HG03135 (cell line): ENCODE measurements at regions not wholly inside any gene's neighbourhood (a gene's known extent, or its start where the extent isn't known, plus 50 kb on each side); places are given as distances from the start of the nearest gene placed in this dataset.

Experiments used
- ATAC-seq: cut with Tn5 transposase; IDR thresholded peaks from one replicate; pipeline ENCODE4 v1.9.1; 2021; ENCODE audit warnings: mild to moderate bottlenecking, moderate library complexity; ENCODE audit not compliant: unreplicated experiment

DNA sequence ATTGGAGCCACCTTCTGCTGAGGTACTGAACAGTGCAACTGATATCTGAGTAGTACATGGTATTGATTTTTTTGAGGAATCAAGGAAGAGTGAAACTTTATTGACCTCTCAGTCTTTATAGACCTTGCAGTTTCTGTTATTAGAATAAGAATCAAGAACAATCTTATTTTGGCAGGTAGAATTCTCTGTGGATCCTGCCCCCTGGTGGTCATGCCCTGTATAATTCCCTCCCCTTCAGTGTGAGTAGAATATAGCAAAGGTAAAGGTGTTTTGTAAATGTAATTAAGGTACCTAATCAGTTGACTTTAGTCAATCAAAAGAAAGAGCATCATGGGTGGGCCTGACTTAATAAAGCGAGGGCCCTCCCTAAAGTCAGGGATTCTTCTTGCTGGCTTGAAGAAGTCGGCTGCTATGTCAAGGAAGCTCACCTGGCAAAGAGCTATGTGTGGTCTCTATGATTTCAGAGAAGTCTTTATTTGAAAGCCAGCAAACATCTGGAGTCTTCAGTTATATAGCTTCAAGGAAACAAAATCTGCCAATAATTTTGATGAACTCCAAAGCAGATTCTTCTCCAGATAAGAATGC lies 142.8 kb downstream of the LSM5 start:
- no peak for ATAC-seq

DNA sequence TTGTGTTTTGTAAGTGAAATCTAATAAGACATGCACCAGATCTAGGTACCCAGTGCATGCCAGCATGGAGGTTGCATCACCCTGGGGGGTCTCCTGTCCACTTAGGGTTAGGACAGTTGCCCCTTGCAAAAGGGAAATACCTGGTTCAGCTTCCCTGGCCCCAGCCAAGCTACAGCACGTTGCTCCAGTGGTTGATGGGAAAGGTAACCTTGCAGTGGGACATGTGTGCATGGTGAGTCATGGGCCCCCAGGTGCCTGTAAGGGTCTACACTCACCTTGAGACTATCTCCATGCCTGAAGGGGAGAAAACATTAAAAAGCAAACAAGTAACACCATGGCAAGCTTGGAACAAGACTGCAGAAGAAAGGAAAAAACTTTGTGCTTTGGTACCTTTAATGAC lies 143.9 kb downstream of the LSM5 start:
- no peak for ATAC-seq

DNA sequence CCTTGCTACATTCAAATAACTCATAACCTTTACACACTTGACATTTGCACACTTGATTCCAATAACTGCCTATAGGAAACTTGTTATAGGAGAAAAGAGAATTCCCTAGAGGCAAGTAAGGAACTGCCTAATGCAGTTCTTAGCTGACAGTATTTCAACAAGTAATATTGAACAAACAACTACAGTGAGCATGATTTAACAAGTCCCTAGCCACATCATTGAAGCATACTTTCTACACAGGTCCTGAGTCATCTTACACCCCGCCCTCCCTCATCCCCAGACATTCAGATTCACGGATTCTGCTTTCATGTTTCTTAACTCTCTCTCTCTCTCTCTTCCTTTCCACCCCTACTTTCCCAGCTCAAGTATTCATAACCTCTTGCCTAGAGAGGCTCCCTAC lies 153.5 kb downstream of the LSM5 start:
- ATAC-seq = no peak

DNA sequence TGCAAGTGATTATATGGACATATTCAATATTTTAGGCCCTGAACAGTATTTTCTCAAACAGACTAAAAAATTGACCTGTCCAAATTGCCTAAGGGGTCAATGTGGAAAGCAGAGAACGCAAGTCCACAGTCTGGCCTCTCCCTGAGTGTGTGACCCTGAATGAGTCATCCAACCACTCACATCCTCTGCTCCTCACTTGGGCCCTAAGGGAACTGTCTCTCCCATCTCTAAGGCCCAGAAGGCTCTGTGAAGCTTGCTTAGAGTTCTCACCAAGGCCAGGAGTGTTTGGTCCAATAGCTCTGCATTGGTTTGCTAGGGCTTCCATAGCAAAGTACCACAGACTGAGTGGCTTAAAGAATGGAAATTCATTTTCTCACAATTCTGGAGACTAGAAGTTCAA lies 155.1 kb downstream of the LSM5 start:
- ATAC-seq = no peak

DNA sequence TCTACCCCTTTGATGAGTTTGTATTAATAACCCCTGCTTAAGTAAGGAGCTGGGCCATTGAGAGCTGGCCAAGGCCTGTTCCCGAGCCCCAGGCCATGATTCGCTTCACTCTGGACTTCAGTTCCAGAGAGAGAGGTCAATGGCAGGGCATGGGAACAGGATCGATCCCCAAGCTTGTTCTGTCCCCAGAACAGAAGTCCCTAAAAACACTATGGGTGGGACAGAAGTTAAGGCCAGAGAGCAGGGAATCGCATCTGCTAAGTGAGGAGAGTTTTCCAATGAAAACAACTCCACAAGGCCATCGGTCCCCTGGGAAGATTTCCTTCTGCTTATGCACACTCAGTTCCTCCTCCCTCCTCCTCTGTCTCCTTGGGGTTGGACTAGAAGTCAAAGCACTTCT lies 159.6 kb downstream of the LSM5 start:
- ATAC-seq = no peak

DNA sequence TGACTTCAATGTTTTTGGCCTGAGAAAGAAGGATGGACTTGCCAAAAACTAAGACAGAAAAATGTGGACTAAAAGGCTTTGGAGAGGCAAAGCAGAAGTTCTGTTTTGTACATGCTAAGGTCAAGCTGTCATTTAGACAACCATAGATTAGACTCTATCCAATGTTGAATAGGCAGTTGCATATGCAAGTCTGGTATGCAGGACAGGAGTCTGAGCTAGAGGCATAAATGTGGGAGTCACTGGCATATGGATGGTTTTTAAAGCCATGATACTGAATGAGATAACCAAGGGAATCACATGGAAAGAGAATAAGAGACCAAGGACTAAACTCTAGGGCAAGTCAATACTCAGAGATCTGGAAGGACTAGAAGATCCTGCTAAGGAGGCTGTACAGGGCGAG lies 164.1 kb downstream of the LSM5 start:
- ATAC-seq = no peak

DNA sequence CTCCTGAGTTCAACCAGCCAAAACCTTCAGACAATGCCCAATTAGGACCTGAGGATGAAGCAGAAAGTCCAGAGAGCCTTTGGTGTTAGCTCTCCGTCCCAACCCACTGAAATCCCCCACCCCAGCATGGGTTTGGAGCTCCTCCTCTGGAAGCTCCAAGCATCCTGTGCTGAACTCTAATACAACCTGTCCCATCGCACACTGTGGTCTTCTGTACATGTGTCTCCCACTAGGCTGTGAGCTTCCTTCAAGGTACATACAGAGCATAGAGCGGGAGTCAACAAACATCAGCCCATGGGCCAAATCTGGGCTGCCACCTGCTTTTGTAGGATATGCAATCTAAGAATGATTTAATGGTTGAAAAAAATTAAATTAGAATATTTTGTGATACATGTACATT lies 166.5 kb downstream of the LSM5 start:
- ATAC-seq = no peak

DNA sequence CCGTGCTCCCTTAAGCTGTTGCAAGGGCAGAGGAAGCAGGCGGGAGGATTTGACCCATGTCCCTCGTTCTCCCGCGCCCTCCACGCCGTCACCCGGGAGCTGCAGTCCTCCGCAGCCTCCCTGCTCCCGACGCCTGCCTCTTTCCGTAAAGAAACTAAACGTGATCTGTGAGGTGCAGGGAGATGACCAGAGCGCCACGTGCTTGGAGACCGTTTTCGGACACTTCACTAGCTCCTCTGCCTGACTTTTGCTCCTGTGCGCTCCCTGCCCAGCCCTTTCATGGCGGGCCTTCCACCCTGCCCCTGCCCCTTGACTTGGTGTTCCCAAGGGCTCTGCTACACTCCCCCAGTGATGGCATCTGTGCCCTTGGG lies 171.2 kb downstream of the LSM5 start:
- ATAC-seq = no peak

DNA sequence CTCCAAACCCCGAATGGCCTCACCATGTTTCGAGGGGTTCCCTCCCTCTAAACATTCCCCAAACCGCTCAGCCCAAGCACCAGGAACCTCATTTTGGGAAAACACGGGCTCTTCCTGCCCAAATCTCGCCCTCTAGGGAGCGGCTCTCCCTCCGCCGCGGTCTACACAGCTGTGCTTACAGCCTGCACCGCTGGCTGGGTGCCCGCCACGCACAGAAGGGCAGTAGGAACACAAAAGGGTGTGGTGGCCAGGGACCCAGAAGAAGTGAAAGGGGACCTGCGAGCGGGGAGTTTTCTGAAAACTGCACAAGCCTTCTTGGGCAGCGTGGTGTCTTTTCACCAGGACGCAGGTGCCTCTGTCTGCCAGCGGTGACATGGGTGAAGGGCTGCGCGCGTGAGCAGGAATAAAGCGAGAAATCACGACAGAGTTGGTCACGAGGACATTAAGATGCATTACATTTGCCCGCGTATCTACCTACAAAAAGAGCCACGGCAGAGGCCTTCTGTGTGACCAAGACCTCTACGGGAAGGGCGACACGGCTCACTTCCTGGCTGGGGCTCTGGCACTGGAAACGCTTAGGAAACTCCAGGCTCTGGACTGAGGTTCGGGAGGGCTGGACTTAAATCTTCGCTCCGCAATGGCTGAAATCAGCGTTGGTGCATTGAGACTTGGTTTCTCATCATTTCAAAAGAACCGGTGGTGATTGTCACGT lies 171.7 kb downstream of the LSM5 start:
- ATAC-seq = no peak

DNA sequence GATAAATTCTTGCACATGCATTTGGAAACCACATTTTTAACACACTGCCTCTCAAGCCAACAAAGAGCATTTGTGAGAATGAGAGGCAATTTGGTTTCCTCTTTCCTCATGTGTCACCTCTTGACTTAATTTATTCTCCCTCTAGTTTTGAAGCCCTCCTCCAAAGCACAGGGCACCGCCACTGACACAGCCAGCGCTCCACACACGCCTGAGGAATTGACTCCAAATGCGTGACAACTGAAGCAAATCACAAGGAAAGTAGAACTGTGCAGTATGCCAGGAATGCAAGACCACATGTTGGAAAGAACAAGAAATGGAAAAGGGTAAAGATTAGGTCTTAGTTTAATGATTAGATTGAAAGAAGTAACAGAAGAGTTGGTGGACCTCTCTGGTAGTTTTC lies 173.3 kb downstream of the LSM5 start:
- ATAC-seq = no peak

DNA sequence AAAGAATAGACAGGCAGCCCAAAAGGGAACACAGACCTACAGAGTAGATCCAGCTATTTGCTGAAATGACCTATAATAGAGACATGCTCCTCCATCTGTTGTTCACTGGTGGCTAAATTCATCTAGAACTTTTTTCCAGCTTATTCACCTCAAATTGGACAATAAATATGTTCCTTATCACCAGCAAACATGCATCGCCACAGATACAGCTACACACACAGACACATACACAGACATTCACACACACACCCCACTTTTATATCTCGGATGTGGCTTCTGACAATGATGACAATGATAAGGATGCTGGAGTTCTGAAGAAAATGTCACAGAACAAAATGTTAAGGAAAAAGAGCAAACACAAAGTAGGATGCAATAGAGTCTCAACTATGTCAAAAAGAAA lies 175.4 kb downstream of the LSM5 start:
- ATAC-seq = no peak

DNA sequence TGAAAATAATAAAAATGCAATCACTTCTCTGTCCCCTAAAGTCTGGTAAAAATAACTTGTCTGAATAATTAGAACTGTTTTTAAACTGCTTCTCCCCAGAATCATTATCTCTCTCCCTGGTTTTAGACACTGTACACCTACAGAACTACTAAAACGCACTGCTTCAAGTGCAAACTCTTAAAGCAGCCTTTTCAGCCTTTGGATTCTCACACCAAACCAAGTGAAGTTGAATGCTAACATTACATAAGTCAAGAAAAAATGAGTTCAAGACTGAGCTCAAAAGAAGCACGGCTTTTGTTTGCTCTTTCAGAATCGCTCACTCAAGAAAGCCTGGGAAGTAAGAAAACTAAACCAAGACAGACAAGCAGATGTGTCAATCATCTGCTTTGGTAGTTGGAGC lies 188.8 kb downstream of the LSM5 start:
- ATAC-seq = no peak

DNA sequence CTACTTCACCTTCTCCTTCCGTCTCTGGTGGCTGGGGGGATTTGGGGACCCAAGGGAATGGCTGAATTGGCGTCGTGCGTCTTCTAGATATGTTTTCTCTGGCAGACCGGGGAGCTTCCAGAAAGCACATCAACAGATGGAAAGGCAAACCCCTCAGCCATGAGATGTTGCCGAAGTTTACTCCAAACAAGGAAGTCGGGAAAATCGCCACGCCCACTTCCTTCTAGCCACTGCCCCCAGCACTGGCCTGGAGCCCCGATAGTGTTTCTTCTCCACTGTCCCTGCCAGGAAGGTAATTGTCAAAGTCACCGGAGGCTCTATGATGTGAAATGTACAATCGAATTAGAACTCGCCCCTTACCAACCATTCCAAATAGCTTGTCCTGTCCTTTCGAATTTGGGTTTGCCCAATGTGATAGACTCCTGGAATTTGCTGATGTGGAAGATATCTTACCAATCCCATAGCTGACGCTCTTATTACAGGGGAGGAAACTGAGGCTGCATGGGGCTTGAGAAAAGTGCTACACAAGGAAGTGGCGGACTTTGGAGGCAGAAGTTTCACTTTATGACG lies 191.0 kb downstream of the LSM5 start:
- no peak for ATAC-seq

DNA sequence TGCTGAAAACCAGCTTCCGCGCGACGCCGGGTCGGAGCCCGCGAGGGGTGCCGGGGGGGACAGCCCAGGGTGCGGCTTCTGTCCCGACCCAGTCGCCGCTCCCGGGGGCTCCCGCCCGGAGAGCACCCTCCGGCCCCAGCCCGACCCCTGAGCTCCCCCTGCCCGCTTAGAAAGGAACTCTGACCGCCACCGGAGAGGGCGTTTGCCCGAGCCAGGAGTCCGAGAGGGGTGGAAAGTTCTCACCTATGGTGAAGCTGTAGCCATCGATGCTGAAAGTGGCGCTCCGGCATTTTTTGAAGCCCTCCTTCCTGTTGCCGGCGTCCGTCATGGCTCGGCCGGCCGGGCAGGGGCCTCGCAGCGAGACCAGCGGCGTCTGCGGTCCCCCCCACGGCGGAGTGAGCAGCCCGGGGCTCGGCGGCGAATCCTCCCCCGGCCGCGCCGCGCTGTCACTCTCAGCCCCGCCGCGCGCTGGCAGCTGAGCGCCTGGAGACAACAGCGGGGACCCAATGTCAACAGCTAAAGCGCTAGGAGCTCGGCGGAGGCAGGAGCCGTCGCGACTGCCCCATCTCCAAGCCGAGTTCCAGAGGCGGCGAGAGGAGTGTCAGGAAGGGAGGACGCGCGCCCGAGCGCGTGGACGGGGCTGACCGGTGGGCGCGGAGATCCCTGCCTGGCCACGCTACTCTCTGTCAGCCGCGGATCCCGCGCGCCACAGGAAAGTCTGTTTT lies 191.6 kb downstream of the LSM5 start:
- ATAC-seq = no peak

DNA sequence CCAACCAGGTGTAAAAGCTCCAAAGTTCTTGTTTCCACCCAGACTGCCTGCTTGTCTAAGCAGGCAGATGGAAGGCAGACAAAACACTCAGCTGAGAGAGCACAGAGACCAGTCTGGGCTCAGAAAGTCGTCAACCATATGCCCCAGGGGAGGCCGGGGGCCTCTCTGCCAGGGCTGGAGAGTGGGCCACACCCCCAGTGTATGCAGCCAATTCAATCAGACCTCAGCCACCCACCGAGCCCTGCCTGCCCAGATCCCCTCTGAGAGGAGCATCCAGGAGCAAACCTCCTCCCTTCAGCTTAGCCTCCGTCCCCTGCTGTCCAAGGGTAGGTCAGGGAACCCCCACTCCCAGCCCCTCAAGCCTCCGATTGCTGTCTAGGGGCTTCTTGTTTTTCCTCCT lies 196.3 kb downstream of the LSM5 start:
- no peak for ATAC-seq

DNA sequence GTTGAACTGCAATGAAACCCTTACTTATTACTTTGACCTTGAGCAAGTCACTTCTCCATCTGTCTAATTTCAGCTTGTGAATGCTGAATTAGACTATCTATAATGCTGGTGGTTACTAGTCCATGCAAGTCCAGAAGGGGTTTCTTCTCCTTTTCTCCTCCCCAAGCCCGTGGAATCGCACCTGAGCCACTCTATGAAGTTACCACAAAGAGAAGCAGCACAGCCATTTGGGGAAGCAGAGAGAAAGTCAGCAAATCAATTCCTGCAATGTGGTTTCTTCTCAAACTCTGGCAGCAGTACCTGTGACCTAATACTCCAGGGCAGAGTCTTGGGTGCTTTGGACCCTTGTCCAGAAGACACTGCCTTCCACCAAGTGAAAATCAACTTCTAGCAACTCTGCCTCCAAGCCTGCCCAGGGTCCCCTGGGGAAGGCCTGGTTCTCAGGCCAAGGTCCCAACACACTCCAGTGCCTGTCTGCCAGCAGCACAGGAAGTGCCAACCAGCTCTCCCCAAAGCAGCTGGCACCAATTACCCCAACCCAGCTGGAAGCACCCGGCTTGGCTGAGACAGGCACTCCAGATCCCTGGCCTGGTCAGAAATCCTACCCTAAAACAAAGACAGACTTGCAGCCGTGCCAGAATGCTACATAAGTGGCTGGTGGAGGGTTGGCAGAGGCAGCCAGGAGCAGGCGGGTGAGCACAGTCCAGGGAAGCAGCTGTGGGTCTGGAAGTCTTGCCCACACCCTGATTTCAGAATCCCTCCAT lies 200.3 kb downstream of the LSM5 start:
- ATAC-seq = no peak

DNA sequence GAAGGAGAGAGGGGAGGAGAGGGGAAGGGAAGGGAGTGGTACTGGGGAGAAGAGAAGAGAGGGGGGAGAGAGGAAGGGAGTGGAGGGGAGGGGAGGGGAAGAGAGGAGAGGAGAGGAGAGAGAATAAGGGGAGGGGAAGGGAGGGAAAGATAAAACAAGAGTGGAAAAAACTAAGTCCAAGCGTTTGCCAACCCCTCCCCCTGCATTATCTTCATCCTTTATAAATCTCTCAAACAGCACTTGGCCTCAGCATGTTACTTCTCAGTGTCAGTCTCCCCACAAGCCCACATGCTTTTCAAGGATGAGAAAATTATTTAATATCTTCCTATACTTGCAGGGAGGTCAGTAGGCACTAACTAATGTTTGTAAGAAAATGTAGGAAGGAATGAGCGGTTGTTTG lies 204.5 kb downstream of the LSM5 start:
- ATAC-seq = no peak

DNA sequence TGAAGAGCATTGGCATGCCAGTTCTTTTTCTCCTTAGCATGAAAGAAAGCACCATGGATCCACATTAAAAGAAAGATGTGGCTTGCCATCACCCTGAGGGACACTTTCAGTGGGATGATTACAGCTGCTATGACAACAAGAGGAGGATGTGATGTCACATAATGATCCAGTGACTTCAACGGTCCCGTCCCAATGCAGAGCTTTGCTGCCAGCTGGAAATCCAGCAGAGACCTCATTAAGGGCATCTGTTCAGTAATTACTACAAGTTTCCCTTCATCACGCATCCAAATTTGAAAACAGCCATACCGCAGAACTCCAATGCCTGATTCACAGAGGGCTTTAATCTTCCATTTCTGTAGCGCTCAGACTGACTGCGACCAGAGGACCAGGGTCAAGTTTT lies 206.6 kb downstream of the LSM5 start:
- no peak for ATAC-seq

DNA sequence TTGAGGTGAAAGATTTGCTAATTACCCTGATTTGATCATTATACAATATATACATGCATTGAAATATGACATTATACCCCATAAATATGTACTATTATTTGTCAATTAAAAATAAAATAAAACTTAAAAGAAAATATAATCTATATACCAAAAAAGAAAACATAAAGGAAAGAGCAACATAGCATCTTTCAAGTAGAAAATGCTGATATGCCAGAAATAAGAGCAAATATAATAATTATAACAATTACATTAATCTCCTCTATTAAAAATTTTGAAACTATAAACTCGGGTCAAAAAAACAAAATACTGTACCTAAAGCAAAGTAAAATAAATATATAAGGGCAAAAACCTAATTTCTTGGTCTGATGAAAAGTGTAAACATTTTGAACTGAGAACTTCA lies 209.3 kb upstream of the PDE1C start:
- ATAC-seq = no peak

DNA sequence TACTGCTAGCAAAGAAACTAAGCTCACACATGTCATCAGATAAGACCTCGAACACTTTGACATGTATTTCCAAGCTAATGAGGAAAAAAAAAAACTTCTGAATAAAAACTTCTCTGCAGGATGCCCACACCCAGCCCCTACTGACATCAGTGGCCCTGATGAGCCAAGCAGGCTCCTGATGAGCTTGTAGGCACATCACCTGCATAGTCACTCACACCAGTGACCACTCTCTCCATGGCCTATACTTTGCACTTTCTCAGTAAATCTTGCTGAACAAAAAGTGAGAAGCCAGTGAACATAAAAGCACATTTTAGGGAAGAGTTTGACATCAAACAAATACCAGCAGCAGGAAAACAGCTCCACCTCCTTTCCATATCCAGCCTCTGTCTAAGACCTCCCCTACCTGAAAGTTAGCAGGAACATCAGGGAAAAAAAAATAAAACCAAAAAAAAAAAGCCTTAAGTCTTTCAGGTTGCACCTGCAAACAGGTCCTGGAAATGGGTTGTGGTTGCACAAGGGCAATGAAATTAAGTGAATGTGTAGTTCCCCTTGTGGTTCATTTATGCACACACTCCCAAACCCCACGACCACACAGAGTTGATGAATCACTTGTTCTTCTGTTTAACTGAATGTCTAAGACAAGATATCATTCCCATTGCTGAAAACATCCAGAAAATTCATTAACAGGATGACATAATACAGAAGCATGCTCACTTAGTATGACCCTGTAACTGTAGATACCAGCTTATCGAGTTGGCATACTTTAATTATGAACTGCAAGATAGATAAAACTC lies 205.2 kb upstream of the PDE1C start:
- ATAC-seq = no peak

DNA sequence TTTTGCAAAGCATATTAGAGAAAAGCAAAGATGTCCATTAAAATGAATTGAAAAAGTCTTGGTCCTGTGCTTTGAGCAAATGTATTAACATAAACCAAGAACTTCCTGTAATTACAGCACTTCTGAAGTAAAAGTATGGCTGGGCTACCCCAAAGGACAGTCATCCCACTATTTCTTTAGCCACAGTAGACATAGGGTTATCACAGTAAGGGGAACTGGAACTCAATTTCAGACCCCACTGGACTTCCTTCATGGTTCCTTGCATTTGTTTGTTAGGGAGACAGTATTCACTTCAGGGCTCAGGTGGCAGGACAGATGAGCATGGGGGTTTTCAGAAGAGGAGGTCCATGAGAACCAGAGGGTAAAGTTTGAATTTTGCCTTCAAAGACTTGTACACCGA lies 203.1 kb upstream of the PDE1C start:
- ATAC-seq = no peak
